ENCODE measurements at regions not wholly inside any gene's neighbourhood (a gene's known extent, or its start where the extent isn't known, plus 50 kb on each side); places are given as distances from the start of the nearest gene placed in this dataset.

- no peak for DNase-seq
Measured at GRCh38 chr19:31402529-31403316, 53.5 kb upstream of the TSHZ3 start.

GRCh38 chr19:31406106-31406505 is 56.9 kb upstream of the TSHZ3 start:
- DNase-seq, result no peak

- no peak for DNase-seq
Measured at GRCh38 chr19:31408460-31409124, 59.4 kb upstream of the TSHZ3 start.

- DNase-seq, result no peak
Measured at GRCh38 chr19:31413353-31413752, 64.1 kb upstream of the TSHZ3 start.

- no peak for DNase-seq
Measured at GRCh38 chr19:31415322-31415721, 66.1 kb upstream of the TSHZ3 start.

- no peak for DNase-seq
Measured at GRCh38 chr19:31416548-31416947, 67.3 kb upstream of the TSHZ3 start.

GRCh38 chr19:31418055-31418454 is 68.8 kb upstream of the TSHZ3 start:
- DNase-seq, result no peak

- DNase-seq, result no peak
Measured at GRCh38 chr19:31418692-31419430, 69.6 kb upstream of the TSHZ3 start.

- no peak for DNase-seq
Measured at GRCh38 chr19:31419871-31420445, 70.7 kb upstream of the TSHZ3 start.

GRCh38 chr19:31421082-31421481 is 71.8 kb upstream of the TSHZ3 start:
- DNase-seq, result no peak

- no peak for DNase-seq
Measured at GRCh38 chr19:31421856-31422255, 72.6 kb upstream of the TSHZ3 start.

GRCh38 chr19:31423896-31424295 is 74.7 kb upstream of the TSHZ3 start:
- DNase-seq, result no peak

- DNase-seq, result no peak
Measured at GRCh38 chr19:31424861-31425620, 75.8 kb upstream of the TSHZ3 start.

- no peak for DNase-seq
Measured at GRCh38 chr19:31427857-31428256, 78.6 kb upstream of the TSHZ3 start.

- DNase-seq, result no peak
Measured at GRCh38 chr19:31430381-31430780, 81.1 kb upstream of the TSHZ3 start.

- no peak for DNase-seq
Measured at GRCh38 chr19:31432201-31432810, 83.1 kb upstream of the TSHZ3 start.

- DNase-seq, result no peak
Measured at GRCh38 chr19:31436121-31436776, 87.0 kb upstream of the TSHZ3 start.

- no peak for DNase-seq
Measured at GRCh38 chr19:31438401-31439269, 89.4 kb upstream of the TSHZ3 start.

GRCh38 chr19:31439270-31439573 is 90.0 kb upstream of the TSHZ3 start:
- no peak for DNase-seq

- no peak for DNase-seq
Measured at GRCh38 chr19:31444931-31445330, 95.7 kb upstream of the TSHZ3 start.

- DNase-seq, result no peak
Measured at GRCh38 chr19:31445406-31445805, 96.2 kb upstream of the TSHZ3 start.

Measured in stimulated activated CD4-positive, alpha-beta T cell treated with anti-CD3 and anti-CD28 coated beads, Interleukin-1b, Interleukin-23, amount 100 ng/mL, for 48 hours (primary cell).